PC-9 (cell line): ENCODE measurements at regions not wholly inside any gene's neighbourhood (a gene's known extent, or its start where the extent isn't known, plus 50 kb on each side); places are given as distances from the start of the nearest gene placed in this dataset.

Experiments
- BruUV-seq: library from RNA; stranded (reverse); fragments of 400-500 nt; replicated peaks from 2 replicates; lab custom pipeline; 2021; lab: Mats Ljungman, UMichigan
- CTCF ChIA-PET: fragments of 300-600 bp; sonication (Branson Sonifier 250); formaldehyde crosslinking; loops from one replicate; lab custom pipeline; 2022; ENCODE audit warnings: antibody characterized with exemption; lab: Charles Lee
- POLR2A ChIA-PET: fragments of 300-600 bp; sonication (Branson Sonifier 250); formaldehyde crosslinking; loops from one replicate; lab custom pipeline; 2022; ENCODE audit warnings: antibody characterized with exemption; ENCODE audit not compliant: unreplicated experiment; lab: Charles Lee
- DNase-seq, 2 experiments: peaks; one replicate each; pipeline versions ENCODE4 v3.0.0 to v3.0.0-alpha.2; 2015 to 2022; ENCODE audit warnings: mixed read lengths in 1 of 2
- H2AFZ ChIP-seq: fragments of 200-600 bp; sonication (generic); 2 replicates; pipeline ENCODE4 v1.8.1; 2017; ENCODE audit warnings: antibody characterized with exemption
- H3F3A ChIP-seq: fragments of 200-600 bp; sonication (generic); 2 replicates; pipeline ENCODE4 v1.8.1; 2017; ENCODE audit warnings: antibody characterized with exemption, mild to moderate bottlenecking, low read depth; ENCODE audit not compliant: insufficient read depth
- H3K27ac ChIP-seq: fragments of 200-600 bp; sonication (generic); 2 replicates; pipeline ENCODE4 v1.6.1; 2016; ENCODE audit warnings: mixed run types
- H3K27me3 ChIP-seq: fragments of 200-600 bp; sonication (generic); 2 replicates; pipeline ENCODE4 v1.6.1; 2016; ENCODE audit warnings: low read depth, mixed run types; ENCODE audit not compliant: insufficient read depth
- H3K36me3 ChIP-seq: fragments of 200-600 bp; sonication (generic); 2 replicates; pipeline ENCODE4 v1.6.1; 2016; ENCODE audit warnings: low read depth, mixed run types
- H3K4me1 ChIP-seq: fragments of 200-600 bp; sonication (generic); replicated peaks from 2 replicates; pipeline ENCODE4 v1.6.1; 2016; ENCODE audit warnings: mixed run types; ENCODE audit not compliant: insufficient read depth
- H3K4me2 ChIP-seq: fragments of 200-600 bp; sonication (generic); 2 replicates; pipeline ENCODE4 v1.6.1; 2017; ENCODE audit warnings: mixed run types
- H3K4me3 ChIP-seq: fragments of 200-600 bp; sonication (generic); 2 replicates; pipeline ENCODE4 v1.6.1; 2016; ENCODE audit warnings: mixed run types
- H3K79me2 ChIP-seq: fragments of 200-600 bp; sonication (generic); 2 replicates; pipeline ENCODE4 v1.6.1; 2017; ENCODE audit warnings: low read depth, mixed run types
- H3K9me2 ChIP-seq: fragments of 200-600 bp; sonication (generic); 2 replicates; pipeline ENCODE4 v1.8.1; 2017; ENCODE audit warnings: mild to moderate bottlenecking; ENCODE audit not compliant: insufficient read depth
- H3K9me3 ChIP-seq: fragments of 200-600 bp; sonication (generic); 2 replicates; pipeline ENCODE4 v1.8.1; 2016; ENCODE audit warnings: low read depth; ENCODE audit not compliant: insufficient read depth
- H4K20me1 ChIP-seq: fragments of 200-600 bp; sonication (generic); 2 replicates; pipeline ENCODE4 v1.8.1; 2017; ENCODE audit not compliant: insufficient read depth
- EZH2 ChIP-seq: fragments of 200-600 bp; sonication (generic); IDR thresholded peaks from 2 replicates; pipeline ENCODE4 v1.8.0; 2017; ENCODE audit warnings: antibody characterized with exemption, low read depth
- intact Hi-C: fragments of 100-400 bp; cut with micrococcal nuclease; formaldehyde crosslinking; loops from one replicate; pipeline ENCODE4 v1.10.0; 2022; ENCODE audit not compliant: unreplicated experiment
- TF ChIP-seq, protein P1 (sequence below): fragments of 200-600 bp; sonication (generic); conservative IDR thresholded peaks from 2 replicates; pipeline ENCODE4 v1.6.1; 2017; ENCODE audit warnings: mixed run types, antibody characterized with exemption, mild to moderate bottlenecking, moderate library complexity

DNA sequence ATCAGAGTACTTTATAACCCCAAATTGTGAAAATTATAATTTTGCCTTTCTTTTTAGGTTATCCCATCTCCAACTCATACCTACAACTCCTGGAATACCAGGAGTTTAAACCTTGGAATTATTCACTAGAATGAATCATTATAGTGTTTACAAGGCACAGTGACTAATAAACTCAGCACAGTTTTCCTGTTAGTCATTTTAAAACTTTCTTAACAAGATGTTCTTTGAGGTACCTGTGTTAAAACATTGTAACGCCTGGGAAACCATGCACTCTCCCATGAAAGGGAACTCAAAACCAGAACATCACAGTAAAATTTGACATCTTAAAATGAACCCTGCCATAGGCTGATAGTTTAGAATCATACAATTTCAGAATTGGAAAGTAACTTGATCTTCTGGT, 132.4 kb upstream of the OSTN start:
- ChIA-PET POLR2A (no interaction called here), CTCF (no interaction called here)
- H3K4me3 ChIP-seq: no peak overlapping the region
- intact Hi-C loops: no loop called here
- H3K9me2 ChIP-seq: no peaks in the 10 kb centered on the region
- H3K27ac ChIP-seq: no peak overlapping the region
- H3F3A ChIP-seq: no peaks in the 10 kb centered on the region
- H3K36me3 ChIP-seq: 0 out of 2 replicates have a peak, but pooled peaks cover 3% of the 10 kb centered on the region
- H2AFZ ChIP-seq: no peak overlapping the region
- no peaks in the 10 kb centered on the region for H3K79me2 ChIP-seq
- no TSS peak for BruUV-seq
- no peaks in the 10 kb centered on the region for H3K27me3 ChIP-seq
- TF ChIP-seq, protein P1, sequence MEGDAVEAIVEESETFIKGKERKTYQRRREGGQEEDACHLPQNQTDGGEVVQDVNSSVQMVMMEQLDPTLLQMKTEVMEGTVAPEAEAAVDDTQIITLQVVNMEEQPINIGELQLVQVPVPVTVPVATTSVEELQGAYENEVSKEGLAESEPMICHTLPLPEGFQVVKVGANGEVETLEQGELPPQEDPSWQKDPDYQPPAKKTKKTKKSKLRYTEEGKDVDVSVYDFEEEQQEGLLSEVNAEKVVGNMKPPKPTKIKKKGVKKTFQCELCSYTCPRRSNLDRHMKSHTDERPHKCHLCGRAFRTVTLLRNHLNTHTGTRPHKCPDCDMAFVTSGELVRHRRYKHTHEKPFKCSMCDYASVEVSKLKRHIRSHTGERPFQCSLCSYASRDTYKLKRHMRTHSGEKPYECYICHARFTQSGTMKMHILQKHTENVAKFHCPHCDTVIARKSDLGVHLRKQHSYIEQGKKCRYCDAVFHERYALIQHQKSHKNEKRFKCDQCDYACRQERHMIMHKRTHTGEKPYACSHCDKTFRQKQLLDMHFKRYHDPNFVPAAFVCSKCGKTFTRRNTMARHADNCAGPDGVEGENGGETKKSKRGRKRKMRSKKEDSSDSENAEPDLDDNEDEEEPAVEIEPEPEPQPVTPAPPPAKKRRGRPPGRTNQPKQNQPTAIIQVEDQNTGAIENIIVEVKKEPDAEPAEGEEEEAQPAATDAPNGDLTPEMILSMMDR: no peak
- no peak for TF ChIP-seq EZH2
- H3K4me2 ChIP-seq: no peak overlapping the region
- no peaks in the 10 kb centered on the region for H4K20me1 ChIP-seq
- peak in 1 of 2 experiments; percentile 51 for DNase-seq
- H3K9me3 ChIP-seq: 0 out of 2 replicates have a peak, but pooled peaks cover 15% of the 10 kb centered on the region
- H3K4me1 ChIP-seq: peaks cover 13% of the 10 kb centered on the region; the same call in 1 of the 2 replicates

DNA sequence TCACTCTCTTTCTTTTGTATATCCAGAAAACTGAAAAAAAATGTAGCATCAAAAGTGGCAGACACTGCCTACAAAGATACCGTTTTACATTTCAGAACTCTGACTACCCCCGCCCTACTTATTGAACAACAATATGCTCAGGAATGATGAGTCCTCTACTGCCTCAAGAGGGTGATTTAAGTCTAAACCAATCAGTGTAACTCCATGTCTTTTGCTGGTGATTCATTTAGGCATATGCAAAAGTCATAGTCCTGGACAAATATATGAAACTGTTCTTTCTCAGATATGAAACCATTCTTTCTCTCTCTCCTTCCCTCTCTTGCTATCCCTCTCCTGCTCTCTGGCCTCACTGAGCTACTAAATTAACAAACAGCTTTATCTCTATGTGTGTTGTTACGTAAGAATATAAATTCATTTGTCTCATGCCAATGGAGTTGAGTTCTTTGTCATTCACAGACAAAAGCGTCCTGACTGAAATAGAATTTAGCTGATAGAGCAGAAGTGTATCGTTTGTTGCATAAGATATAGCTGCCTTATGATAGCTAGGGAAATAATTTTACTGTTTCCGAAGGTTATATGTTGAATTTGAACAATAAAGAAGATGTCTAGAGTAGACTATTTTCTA, 133.7 kb upstream of the OSTN start:
- no peak overlapping the region for H3K27ac ChIP-seq
- TF ChIP-seq, protein P1: no peak
- no peak for TF ChIP-seq EZH2

DNA sequence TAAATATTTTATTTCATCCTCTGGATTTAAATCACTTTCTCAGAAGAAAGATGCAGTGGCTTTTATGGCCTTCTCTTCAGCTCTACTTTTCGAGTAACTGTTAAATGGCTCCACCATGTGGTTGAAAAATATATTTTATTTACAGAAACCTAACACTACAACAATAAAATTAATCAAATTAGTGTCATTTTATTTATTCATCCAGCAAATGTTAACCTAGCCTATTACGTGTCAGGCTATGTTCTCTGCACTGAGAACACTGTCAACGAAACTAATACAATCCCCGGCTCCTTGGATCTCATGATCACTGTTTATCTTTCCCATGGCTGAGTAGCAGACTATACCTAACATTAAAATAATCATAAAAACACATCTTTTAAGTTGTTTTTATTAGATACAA, 148.0 kb upstream of the OSTN start:
- Histone ChIP-seq H3K4me2 (no peak overlapping the region), H3K9me3 (peaks cover 6% of the 10 kb centered on the region; the same call in 1 of the 2 replicates), H3K4me3 (no peak overlapping the region), H3K27ac (no peak overlapping the region), H3K36me3 (no peaks in the 10 kb centered on the region), H3F3A (no peaks in the 10 kb centered on the region), H2AFZ (no peak overlapping the region), H4K20me1 (no peaks in the 10 kb centered on the region), H3K9me2 (no peaks in the 10 kb centered on the region), H3K4me1 (no peaks in the 10 kb centered on the region), H3K27me3 (no peaks in the 10 kb centered on the region), H3K79me2 (no peaks in the 10 kb centered on the region)
- ChIA-PET CTCF (interaction anchor here (0.8 to 1.9 kb wide), 4 partner anchors 167 to 1394 kb away, joined by 4 to 8 read pairs (median 7); no protein-coding TSS in a partner anchor), POLR2A (interaction anchor here (0.5 to 0.7 kb wide), 2 partner anchors 240 to 728 kb away, joined by 4 read pairs; no protein-coding TSS in a partner anchor)
- BruUV-seq: no TSS peak
- TF ChIP-seq, protein P1: peak; percentile 87
- TF ChIP-seq EZH2: no peak
- intact Hi-C loops: loop anchor here (1.0 to 10.0 kb wide), 9 partner anchors 167 to 1090 kb away; partner anchors contain the start of genes CLDN1 and TMEM207
- DNase-seq: peak in 1 of 2 experiments; percentile 58

More for the DNA sequence above, 133.7 kb upstream of the OSTN start:
- DNase-seq: peak in 1 of 2 experiments; percentile 31
- intact Hi-C loops: no loop called here
- H3K4me2 ChIP-seq: no peak overlapping the region
- H2AFZ ChIP-seq: no peak overlapping the region
- no peaks in the 10 kb centered on the region for H4K20me1 ChIP-seq
- peaks cover 4% of the 10 kb centered on the region; the same call in 1 of the 2 replicates for H3K9me2 ChIP-seq
- ChIA-PET POLR2A (no interaction called here), CTCF (no interaction called here)
- 0 out of 2 replicates have a peak, but pooled peaks cover 3% of the 10 kb centered on the region for H3K36me3 ChIP-seq
- H3K27me3 ChIP-seq: no peaks in the 10 kb centered on the region
- no peaks in the 10 kb centered on the region for H3K79me2 ChIP-seq
- H3K4me1 ChIP-seq: peaks cover 13% of the 10 kb centered on the region; the same call in 1 of the 2 replicates
- 0 out of 2 replicates have a peak, but pooled peaks cover 15% of the 10 kb centered on the region for H3K9me3 ChIP-seq
- no TSS peak for BruUV-seq
- H3F3A ChIP-seq: no peaks in the 10 kb centered on the region
- no peak overlapping the region for H3K4me3 ChIP-seq
